ENCODE measurements at regions not wholly inside any gene's neighbourhood (a gene's known extent, or its start where the extent isn't known, plus 50 kb on each side); places are given as distances from the start of the nearest gene placed in this dataset.

DNA sequence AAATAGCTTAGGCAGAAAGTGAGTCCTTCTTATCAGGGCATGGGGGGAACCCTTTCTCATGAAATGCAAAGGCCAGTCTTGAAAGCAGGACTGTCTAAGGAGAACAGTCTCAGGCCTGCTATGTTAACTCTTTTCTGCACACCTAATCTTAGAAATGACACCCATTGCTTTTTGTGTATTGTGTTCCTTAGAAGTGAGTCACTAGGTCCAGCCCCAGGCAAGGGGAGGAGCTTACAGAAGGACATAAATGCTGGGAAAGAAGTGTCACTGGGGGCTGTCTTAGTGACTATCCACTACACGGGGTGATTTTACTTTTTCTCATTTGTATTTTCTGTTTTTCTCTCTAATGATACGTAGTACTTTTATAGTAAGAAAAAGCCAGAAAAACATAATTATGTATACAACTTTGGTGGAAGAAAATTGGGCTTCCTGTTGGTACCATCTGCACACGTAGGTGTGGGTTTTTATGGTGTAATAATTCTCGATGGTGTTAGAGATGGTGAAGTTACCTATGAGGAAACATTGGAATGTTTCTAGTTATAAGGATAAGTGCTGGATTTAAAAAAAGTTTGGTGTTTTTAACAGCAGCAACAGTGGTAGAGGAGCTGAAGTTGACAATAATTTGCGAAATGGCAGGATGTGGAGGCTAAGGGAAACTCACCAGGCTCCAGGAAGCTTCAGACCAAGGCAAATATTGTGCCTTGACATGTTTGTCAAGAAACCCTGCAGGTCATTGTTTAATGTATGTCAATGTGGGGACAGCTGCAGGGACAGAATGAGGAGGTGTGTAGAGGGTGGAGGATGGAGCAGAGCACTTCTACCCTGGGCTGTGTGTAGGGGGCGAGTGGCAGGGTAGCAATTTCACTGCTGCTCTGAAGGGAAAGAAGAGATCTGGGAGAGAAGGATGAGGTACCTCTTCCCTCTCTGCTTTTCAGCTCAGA lies 214.9 kb downstream of the KTN1 start:
- TF ChIP-seq POLR2A (IDR thresholded peaks at IDR 0.05; ENCODE audit: low read depth, low read length) (no peak), TAF1 (IDR thresholded peaks at IDR 0.05; ENCODE audit: borderline replicate concordance, low read depth, low read length) (no peak)
